Upper lobe of left lung (tissue), 4 donors: ENCODE measurements at regions not wholly inside any gene's neighbourhood (a gene's known extent, or its start where the extent isn't known, plus 50 kb on each side); places are given as distances from the start of the nearest gene placed in this dataset.

Experiments used
- POLR2A ChIP-seq, 4 donors: fragments of 450-650 bp; IDR thresholded peaks; one replicate each; pipeline ENCODE4 v1.5.1; 2016 to 2017; ENCODE audit warnings: antibody characterized with exemption in 4 of 4, mild to moderate bottlenecking in 2 of 4
- POLR2AphosphoS5 ChIP-seq, 2 donors: sonication (generic); formaldehyde crosslinking; IDR thresholded peaks; one replicate each; pipeline ENCODE4 v1.5.1; 2017; ENCODE audit warnings: antibody characterized with exemption in 2 of 2
- TF ChIP-seq, protein P1 (sequence below), 6 experiments: fragments of 450-650 bp in 4 of 6; fragments of 200-600 bp in 2 of 6; sonication (generic) in 2 of 6; IDR thresholded peaks; one replicate each; pipeline ENCODE4 v1.5.1; 2016 to 2019; ENCODE audit warnings: antibody characterized with exemption in 6 of 6

- TF ChIP-seq, protein P1, sequence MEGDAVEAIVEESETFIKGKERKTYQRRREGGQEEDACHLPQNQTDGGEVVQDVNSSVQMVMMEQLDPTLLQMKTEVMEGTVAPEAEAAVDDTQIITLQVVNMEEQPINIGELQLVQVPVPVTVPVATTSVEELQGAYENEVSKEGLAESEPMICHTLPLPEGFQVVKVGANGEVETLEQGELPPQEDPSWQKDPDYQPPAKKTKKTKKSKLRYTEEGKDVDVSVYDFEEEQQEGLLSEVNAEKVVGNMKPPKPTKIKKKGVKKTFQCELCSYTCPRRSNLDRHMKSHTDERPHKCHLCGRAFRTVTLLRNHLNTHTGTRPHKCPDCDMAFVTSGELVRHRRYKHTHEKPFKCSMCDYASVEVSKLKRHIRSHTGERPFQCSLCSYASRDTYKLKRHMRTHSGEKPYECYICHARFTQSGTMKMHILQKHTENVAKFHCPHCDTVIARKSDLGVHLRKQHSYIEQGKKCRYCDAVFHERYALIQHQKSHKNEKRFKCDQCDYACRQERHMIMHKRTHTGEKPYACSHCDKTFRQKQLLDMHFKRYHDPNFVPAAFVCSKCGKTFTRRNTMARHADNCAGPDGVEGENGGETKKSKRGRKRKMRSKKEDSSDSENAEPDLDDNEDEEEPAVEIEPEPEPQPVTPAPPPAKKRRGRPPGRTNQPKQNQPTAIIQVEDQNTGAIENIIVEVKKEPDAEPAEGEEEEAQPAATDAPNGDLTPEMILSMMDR (IDR thresholded peaks at IDR 0.05) = no peak
- no peak for TF ChIP-seq POLR2AphosphoS5 (IDR thresholded peaks at IDR 0.05)
- no peak for TF ChIP-seq POLR2A (IDR thresholded peaks at IDR 0.05)
Measured at GRCh38 chr9:84072621-84073180, 92.1 kb downstream of the RMI1 start.
